22Rv1 (cell line): ENCODE measurements at regions not wholly inside any gene's neighbourhood (a gene's known extent, or its start where the extent isn't known, plus 50 kb on each side); places are given as distances from the start of the nearest gene placed in this dataset.

Source experiments
- H3K27ac ChIP-seq: fragments of 450-650 bp; 2 replicates; pipeline ENCODE4 v1.5.1; 2017
- ZFX ChIP-seq: fragments of 450-650 bp; IDR thresholded peaks from 2 replicates; pipeline ENCODE4 v1.6.1; 2017; ENCODE audit warnings: antibody characterized with exemption, borderline replicate concordance
- TF ChIP-seq, protein P1 (sequence below): fragments of 450-650 bp; IDR thresholded peaks from 2 replicates; pipeline ENCODE4 v1.5.1; 2017; ENCODE audit warnings: mild to moderate bottlenecking

GRCh38 chr2:138414014-138414413 lies 87.6 kb upstream of the SPOPL start:
- no peak for TF ChIP-seq ZFX
- TF ChIP-seq, protein P1, sequence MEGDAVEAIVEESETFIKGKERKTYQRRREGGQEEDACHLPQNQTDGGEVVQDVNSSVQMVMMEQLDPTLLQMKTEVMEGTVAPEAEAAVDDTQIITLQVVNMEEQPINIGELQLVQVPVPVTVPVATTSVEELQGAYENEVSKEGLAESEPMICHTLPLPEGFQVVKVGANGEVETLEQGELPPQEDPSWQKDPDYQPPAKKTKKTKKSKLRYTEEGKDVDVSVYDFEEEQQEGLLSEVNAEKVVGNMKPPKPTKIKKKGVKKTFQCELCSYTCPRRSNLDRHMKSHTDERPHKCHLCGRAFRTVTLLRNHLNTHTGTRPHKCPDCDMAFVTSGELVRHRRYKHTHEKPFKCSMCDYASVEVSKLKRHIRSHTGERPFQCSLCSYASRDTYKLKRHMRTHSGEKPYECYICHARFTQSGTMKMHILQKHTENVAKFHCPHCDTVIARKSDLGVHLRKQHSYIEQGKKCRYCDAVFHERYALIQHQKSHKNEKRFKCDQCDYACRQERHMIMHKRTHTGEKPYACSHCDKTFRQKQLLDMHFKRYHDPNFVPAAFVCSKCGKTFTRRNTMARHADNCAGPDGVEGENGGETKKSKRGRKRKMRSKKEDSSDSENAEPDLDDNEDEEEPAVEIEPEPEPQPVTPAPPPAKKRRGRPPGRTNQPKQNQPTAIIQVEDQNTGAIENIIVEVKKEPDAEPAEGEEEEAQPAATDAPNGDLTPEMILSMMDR, result no peak

GRCh38 chr2:138415985-138416384 lies 85.6 kb upstream of the SPOPL start:
- no peak for TF ChIP-seq ZFX
- TF ChIP-seq, protein P1, result no peak
- H3K27ac ChIP-seq, result no peak overlapping the region

More at GRCh38 chr2:138414014-138414413, 87.6 kb upstream of the SPOPL start:
- no peak overlapping the region for H3K27ac ChIP-seq

- H3K27ac ChIP-seq, result no peak overlapping the region
- TF ChIP-seq, protein P1, result no peak
- no peak for TF ChIP-seq ZFX
Measured at GRCh38 chr2:138418453-138418852, 83.1 kb upstream of the SPOPL start.

DNA sequence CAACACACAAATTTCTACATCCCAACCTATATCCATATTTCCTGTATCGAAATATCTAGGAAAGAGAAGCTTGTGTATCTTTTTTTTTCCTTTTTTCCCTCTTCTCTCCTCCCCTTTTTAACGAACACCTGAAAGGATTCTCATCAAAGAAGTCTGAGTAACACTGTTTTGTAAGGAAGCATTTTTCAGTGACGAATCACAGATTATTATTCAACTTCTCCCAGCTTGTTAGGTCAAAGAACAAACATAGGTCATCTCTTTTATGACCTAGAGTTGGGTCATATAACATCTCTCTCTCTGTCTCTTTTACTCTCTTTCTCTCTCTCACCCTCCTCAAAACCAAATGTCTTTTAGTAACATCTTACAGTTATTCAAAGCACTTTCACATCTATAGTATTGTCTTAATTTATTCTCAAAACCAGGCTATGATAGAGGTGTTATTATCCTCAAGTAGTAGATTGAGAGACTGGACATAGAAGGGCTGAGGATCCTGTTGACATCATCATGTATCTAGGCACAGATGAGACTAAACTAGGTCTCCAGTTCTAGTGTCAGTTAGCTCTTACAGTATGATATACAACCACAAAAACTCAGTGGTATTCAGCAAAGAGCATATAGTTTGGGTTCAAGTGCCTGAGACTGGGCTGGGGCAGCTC lies 80.1 kb upstream of the SPOPL start:
- H3K27ac ChIP-seq, result no peak overlapping the region
- TF ChIP-seq, protein P1, result no peak
- TF ChIP-seq ZFX, result no peak

DNA sequence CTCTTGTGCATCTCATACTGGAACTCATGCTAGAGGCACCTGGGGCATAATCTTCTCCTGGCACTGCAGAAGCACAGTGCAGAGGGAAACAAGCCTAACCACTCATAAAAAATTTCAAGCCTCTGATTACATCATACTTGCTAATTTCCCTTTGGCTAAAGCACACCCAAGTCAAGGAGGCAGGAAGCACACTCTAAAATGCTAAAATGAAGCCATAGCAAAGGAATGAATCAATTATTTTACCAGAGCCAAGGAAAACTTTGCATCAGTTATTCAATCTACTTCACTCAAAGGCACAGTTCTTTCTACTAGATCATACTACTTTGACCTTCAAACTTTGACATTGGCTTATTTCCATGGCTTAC lies 79.6 kb upstream of the SPOPL start:
- H3K27ac ChIP-seq, result no peak overlapping the region
- no peak for TF ChIP-seq ZFX
- TF ChIP-seq, protein P1, result no peak

- no peak for TF ChIP-seq ZFX
- TF ChIP-seq, protein P1, result no peak
Measured at GRCh38 chr2:138423198-138423597, 78.4 kb upstream of the SPOPL start.

DNA sequence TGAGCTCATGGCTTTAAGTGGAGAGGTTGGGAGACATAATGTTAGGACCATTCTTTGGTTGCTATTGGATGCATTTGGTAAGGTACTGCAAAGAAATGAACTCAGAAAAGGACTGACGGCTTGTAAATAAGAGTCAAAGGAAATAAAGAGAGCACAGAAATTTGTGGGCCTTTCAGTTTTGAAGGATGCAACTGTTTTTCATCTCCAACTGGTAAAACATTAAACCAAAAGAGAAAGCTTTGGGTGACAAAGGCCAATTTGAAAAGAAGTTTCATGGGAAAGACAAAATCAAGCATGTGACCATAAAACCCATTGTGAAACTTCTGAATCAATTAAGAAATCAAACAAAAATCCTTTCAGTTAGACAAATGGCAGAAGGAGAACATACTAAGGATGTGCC lies 77.8 kb upstream of the SPOPL start:
- H3K27ac ChIP-seq, result no peak overlapping the region
- TF ChIP-seq ZFX, result no peak
- TF ChIP-seq, protein P1, result no peak

More at GRCh38 chr2:138423198-138423597, 78.4 kb upstream of the SPOPL start:
- H3K27ac ChIP-seq, result no peak overlapping the region
